CD14-positive monocyte (primary cell): ENCODE measurements at regions not wholly inside any gene's neighbourhood (a gene's known extent, or its start where the extent isn't known, plus 50 kb on each side); places are given as distances from the start of the nearest gene placed in this dataset.

Experiments used
- DNase-seq, 3 donors: peaks; one replicate each; pipeline ENCODE4 v3.0.0-alpha.2; 2011 to 2022
- H2AFZ ChIP-seq: 2 replicates; pipeline ENCODE4 v1.6.0; 2012; ENCODE audit warnings: mild to moderate bottlenecking, low read depth, low read length, inconsistent platforms; ENCODE audit not compliant: insufficient read depth, poor library complexity, severe bottlenecking
- H3K27ac ChIP-seq, 2 donors: 1 replicate in 1 of 2; 2 replicates in 1 of 2; pipeline ENCODE4 v1.5.1; 2012 to 2013; ENCODE audit warnings: low read length in 2 of 2, control low read depth in 1 of 2, inconsistent platforms in 1 of 2, low read depth in 1 of 2, mild to moderate bottlenecking in 1 of 2
- H3K27me3 ChIP-seq, 2 donors: one replicate each; pipeline versions ENCODE4 v1.6.0 to v1.6.1; 2011 to 2013; ENCODE audit warnings: low read length in 2 of 2; ENCODE audit not compliant: control insufficient read depth in 2 of 2, insufficient read depth in 2 of 2
- H3K36me3 ChIP-seq, 2 donors: replicated peaks in 1 of 2; 1 replicate in 1 of 2; 2 replicates in 1 of 2; pipeline versions ENCODE4 v1.5.1 to v1.6.1; 2012 to 2013; ENCODE audit warnings: low read length in 2 of 2, control low read depth in 1 of 2, inconsistent platforms in 1 of 2, mild to moderate bottlenecking in 1 of 2; ENCODE audit not compliant: insufficient read depth in 2 of 2, control insufficient read depth in 1 of 2
- H3K4me1 ChIP-seq, 2 donors: 1 replicate in 1 of 2; 2 replicates in 1 of 2; pipeline versions ENCODE4 v1.5.1 to v1.6.1; 2012 to 2013; ENCODE audit warnings: low read length in 2 of 2, control low read depth in 1 of 2, inconsistent platforms in 1 of 2, mild to moderate bottlenecking in 1 of 2, moderate library complexity in 1 of 2; ENCODE audit not compliant: insufficient read depth in 2 of 2, control insufficient read depth in 1 of 2
- H3K4me2 ChIP-seq: replicated peaks from 2 replicates; pipeline ENCODE3; 2012; ENCODE audit warnings: low read length, moderate library complexity, mild to moderate bottlenecking; ENCODE audit not compliant: poor library complexity, severe bottlenecking; ENCODE audit errors: extremely low read depth
- H3K4me3 ChIP-seq, 3 experiments: fragments of 200-600 bp in 1 of 3; sonication (generic) in 1 of 3; replicated peaks in 1 of 3; 1 replicate in 2 of 3; 2 replicates in 1 of 3; pipeline ENCODE4 v1.5.1; 2011 to 2013; ENCODE audit warnings: low read length in 3 of 3, mild to moderate bottlenecking in 3 of 3, control low read depth in 2 of 3, low read depth in 2 of 3, inconsistent platforms in 1 of 3, moderate library complexity in 1 of 3
- H3K79me2 ChIP-seq: 2 replicates; pipeline ENCODE4 v1.6.0; 2012; ENCODE audit warnings: mild to moderate bottlenecking, control low read depth, inconsistent platforms, low read length, moderate library complexity; ENCODE audit not compliant: insufficient read depth
- H3K9ac ChIP-seq: 2 replicates; pipeline ENCODE4 v1.6.0; 2017; ENCODE audit warnings: low read length, mild to moderate bottlenecking; ENCODE audit not compliant: insufficient read depth, poor library complexity, severe bottlenecking
- H3K9me3 ChIP-seq, 2 donors: replicated peaks in 1 of 2; 1 replicate in 1 of 2; 2 replicates in 1 of 2; pipeline versions ENCODE4 v1.5.1 to v1.6.1; 2012 to 2013; ENCODE audit warnings: low read length in 2 of 2, control low read depth in 1 of 2; ENCODE audit not compliant: control insufficient read depth in 1 of 2, insufficient read depth in 1 of 2
- H4K20me1 ChIP-seq: 2 replicates; pipeline ENCODE4 v1.6.0; 2012; ENCODE audit warnings: mild to moderate bottlenecking, low read length, control low read depth, moderate library complexity; ENCODE audit not compliant: insufficient read depth
- H3K27ac Mint-ChIP-seq, 7 donors: one replicate each; pipeline ENCODE4 v1.8.0; 2020; ENCODE audit warnings: mild to moderate bottlenecking in 7 of 7, mixed read lengths in 7 of 7, moderate library complexity in 6 of 7, inconsistent platforms in 2 of 7
- H3K27me3 Mint-ChIP-seq, 3 donors: one replicate each; pipeline ENCODE4 v1.8.0; 2021 to 2022; ENCODE audit warnings: low read depth in 3 of 3, mild to moderate bottlenecking in 3 of 3, mixed read lengths in 3 of 3, moderate library complexity in 3 of 3, inconsistent platforms in 1 of 3
- H3K36me3 Mint-ChIP-seq, 2 donors: one replicate each; pipeline ENCODE4 v1.8.0; 2020; ENCODE audit warnings: mixed read lengths in 2 of 2, inconsistent platforms in 1 of 2, mild to moderate bottlenecking in 1 of 2
- H3K4me1 Mint-ChIP-seq: one replicate; pipeline ENCODE4 v1.8.0; 2020; ENCODE audit warnings: mild to moderate bottlenecking, mixed read lengths
- H3K4me3 Mint-ChIP-seq, 2 donors: one replicate each; pipeline ENCODE4 v1.8.0; 2020; ENCODE audit warnings: mild to moderate bottlenecking in 2 of 2, mixed read lengths in 2 of 2, moderate library complexity in 1 of 2
- H3K9me3 Mint-ChIP-seq, 7 donors: one replicate each; pipeline ENCODE4 v1.8.0; 2020 to 2022; ENCODE audit warnings: mixed read lengths in 7 of 7, mild to moderate bottlenecking in 6 of 7, moderate library complexity in 6 of 7, inconsistent platforms in 2 of 7
- whole genome bisulfite sequencing: methylation state at CpG from one replicate; pipeline ENCODE4 v1.1.5; 2013; ENCODE audit warnings: missing lambda C conversion rate; ENCODE audit not compliant: insufficient coverage; 5-methylcytosine and 5-hydroxymethylcytosine counted together
- intact Hi-C, 2 donors: fragments of 100-400 bp; cut with micrococcal nuclease; formaldehyde crosslinking; loops; one replicate each; pipeline versions ENCODE4 v1.15.0 to v1.15.1; 2023
- TF ChIP-seq, protein P1 (sequence below): fragments of 200-600 bp; IDR thresholded peaks from one replicate; pipeline ENCODE4 v1.8.0; 2022; ENCODE audit warnings: antibody characterized with exemption, mild to moderate bottlenecking

DNA sequence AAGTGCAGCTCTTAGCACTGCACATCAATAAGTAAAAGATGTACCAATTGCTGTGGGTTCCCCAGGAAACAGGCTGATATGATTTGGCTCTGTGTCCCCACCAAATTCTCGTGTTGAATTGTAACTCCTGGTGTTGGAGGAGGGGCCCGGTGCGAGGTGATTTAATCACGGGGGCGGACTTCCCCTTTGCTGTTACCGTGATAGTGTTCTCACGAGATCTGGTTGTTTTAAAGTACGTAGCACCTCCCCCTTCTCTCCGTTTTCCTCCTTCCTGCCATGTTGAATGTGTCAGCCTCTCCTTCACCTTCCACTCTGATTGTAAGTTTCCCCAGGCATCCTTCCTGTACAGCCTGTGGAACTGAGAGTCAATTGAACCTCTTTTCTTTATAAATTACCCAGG is 93.2 kb upstream of the ACTBL2 start:
- H3K9me3 Mint-ChIP-seq: peaks cover 0 to 9% (median 3%) of the 10 kb centered on the region in 7 donors
- no peaks in the 10 kb centered on the region for H3K4me1 Mint-ChIP-seq
- H3K27ac Mint-ChIP-seq: no peak overlapping the region
- H3K79me2 ChIP-seq: no peaks in the 10 kb centered on the region
- TF ChIP-seq, protein P1, sequence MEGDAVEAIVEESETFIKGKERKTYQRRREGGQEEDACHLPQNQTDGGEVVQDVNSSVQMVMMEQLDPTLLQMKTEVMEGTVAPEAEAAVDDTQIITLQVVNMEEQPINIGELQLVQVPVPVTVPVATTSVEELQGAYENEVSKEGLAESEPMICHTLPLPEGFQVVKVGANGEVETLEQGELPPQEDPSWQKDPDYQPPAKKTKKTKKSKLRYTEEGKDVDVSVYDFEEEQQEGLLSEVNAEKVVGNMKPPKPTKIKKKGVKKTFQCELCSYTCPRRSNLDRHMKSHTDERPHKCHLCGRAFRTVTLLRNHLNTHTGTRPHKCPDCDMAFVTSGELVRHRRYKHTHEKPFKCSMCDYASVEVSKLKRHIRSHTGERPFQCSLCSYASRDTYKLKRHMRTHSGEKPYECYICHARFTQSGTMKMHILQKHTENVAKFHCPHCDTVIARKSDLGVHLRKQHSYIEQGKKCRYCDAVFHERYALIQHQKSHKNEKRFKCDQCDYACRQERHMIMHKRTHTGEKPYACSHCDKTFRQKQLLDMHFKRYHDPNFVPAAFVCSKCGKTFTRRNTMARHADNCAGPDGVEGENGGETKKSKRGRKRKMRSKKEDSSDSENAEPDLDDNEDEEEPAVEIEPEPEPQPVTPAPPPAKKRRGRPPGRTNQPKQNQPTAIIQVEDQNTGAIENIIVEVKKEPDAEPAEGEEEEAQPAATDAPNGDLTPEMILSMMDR: no peak
- no peaks in the 10 kb centered on the region for H3K36me3 ChIP-seq
- no peak overlapping the region for H3K4me2 ChIP-seq
- H3K27me3 Mint-ChIP-seq: peaks cover 0 to 2% (median 0%) of the 10 kb centered on the region in 3 donors
- H3K9me3 ChIP-seq: peaks cover 0 to 3% of the 10 kb centered on the region in 2 donors
- no peak overlapping the region for H3K4me3 Mint-ChIP-seq
- no peak overlapping the region for H2AFZ ChIP-seq
- no peak overlapping the region for H3K4me3 ChIP-seq
- WGBS: 100% methylated on average over 7 of the region's 9 CpGs
- DNase-seq: no peak
- intact Hi-C loops: no loop called here
- H3K9ac ChIP-seq: no peak overlapping the region
- H4K20me1 ChIP-seq: no peaks in the 10 kb centered on the region
- H3K27me3 ChIP-seq: no peaks in the 10 kb centered on the region
- H3K36me3 Mint-ChIP-seq: no peaks in the 10 kb centered on the region
- no peak overlapping the region for H3K27ac ChIP-seq
- H3K4me1 ChIP-seq: no peaks in the 10 kb centered on the region

DNA sequence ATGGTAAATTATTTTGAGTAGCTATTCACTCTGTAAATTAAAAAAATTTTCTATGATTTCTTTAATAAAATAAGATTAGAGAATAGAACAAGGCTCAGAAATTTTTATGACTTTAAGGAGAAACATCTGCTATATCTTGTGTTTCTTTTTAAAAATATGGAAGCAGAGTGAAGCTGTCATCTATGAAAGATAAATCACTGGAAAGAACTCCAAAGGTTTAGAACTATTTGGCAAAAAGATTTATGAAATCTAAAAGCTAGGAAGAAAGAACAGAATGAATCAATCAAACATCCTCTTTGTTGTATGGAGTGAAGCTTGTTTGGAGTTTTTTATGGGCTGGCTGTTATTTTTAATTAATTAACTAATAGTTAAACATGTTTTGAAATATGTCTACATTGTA is 89.8 kb upstream of the ACTBL2 start:
- H3K4me3 ChIP-seq: no peak overlapping the region
- H3K9me3 Mint-ChIP-seq: peaks cover 0 to 7% (median 3%) of the 10 kb centered on the region in 7 donors
- H2AFZ ChIP-seq: no peak overlapping the region
- H3K4me2 ChIP-seq: no peak overlapping the region
- H3K27me3 Mint-ChIP-seq: peaks cover 0 to 2% (median 0%) of the 10 kb centered on the region in 3 donors
- no peaks in the 10 kb centered on the region for H3K27me3 ChIP-seq
- no peaks in the 10 kb centered on the region for H3K4me1 ChIP-seq
- no peak overlapping the region for H3K4me3 Mint-ChIP-seq
- no peaks in the 10 kb centered on the region for H3K36me3 ChIP-seq
- H3K27ac Mint-ChIP-seq: no peak overlapping the region
- DNase-seq: no peak
- H4K20me1 ChIP-seq: no peaks in the 10 kb centered on the region
- no peaks in the 10 kb centered on the region for H3K79me2 ChIP-seq
- no peak overlapping the region for H3K9ac ChIP-seq
- no peaks in the 10 kb centered on the region for H3K4me1 Mint-ChIP-seq
- peaks cover 0 to 3% of the 10 kb centered on the region in 2 donors for H3K9me3 ChIP-seq
- TF ChIP-seq, protein P1: no peak
- no peaks in the 10 kb centered on the region for H3K36me3 Mint-ChIP-seq
- intact Hi-C loops: no loop called here
- no peak overlapping the region for H3K27ac ChIP-seq
